Pons (tissue), 1 donor: ENCODE measurements at regions not wholly inside any gene's neighbourhood (a gene's known extent, or its start where the extent isn't known, plus 50 kb on each side); places are given as distances from the start of the nearest gene placed in this dataset.
"Not testable (repeated sequence)": the region's sequence is repeated elsewhere in the genome, so short reads cannot be mapped to it uniquely, and the experiment has no call there.

Source experiments
- DNase-seq: peaks from one replicate; pipeline ENCODE4 v3.0.0-alpha.2; 2016; ENCODE audit warnings: low spot score

- DNase-seq = peak; percentile 27
Measured at GRCh38 chr5:1652873-1653697, 129.3 kb upstream of the LPCAT1 start.

GRCh38 chr5:1651971-1652872, 128.5 kb upstream of the LPCAT1 start:
- no peak for DNase-seq

- no peak for DNase-seq
Measured at GRCh38 chr5:1651250-1651649, 127.5 kb upstream of the LPCAT1 start.

GRCh38 chr5:1649554-1649953, 125.8 kb upstream of the LPCAT1 start:
- DNase-seq = no peak

- DNase-seq = no peak
Measured at GRCh38 chr5:1648806-1649205, 125.0 kb upstream of the LPCAT1 start.

GRCh38 chr5:1647580-1647979, 123.8 kb upstream of the LPCAT1 start:
- no peak for DNase-seq

- DNase-seq = peak; percentile 50
Measured at GRCh38 chr5:1644810-1645571, 121.2 kb upstream of the LPCAT1 start.

GRCh38 chr5:1644393-1644809, 120.6 kb upstream of the LPCAT1 start:
- not testable (repeated sequence) for DNase-seq

GRCh38 chr5:1643651-1644392, 120.1 kb upstream of the LPCAT1 start:
- no peak for DNase-seq

- no peak for DNase-seq
Measured at GRCh38 chr5:1642621-1643061, 118.9 kb upstream of the LPCAT1 start.

GRCh38 chr5:1642221-1642620, 118.5 kb upstream of the LPCAT1 start:
- DNase-seq = no peak

GRCh38 chr5:1641560-1642166, 117.9 kb upstream of the LPCAT1 start:
- DNase-seq = peak; percentile 93

GRCh38 chr5:1641041-1641440, 117.3 kb upstream of the LPCAT1 start:
- DNase-seq = no peak

GRCh38 chr5:1640421-1640881, 116.7 kb upstream of the LPCAT1 start:
- no peak for DNase-seq

- DNase-seq = no peak
Measured at GRCh38 chr5:1639757-1640156, 116.0 kb upstream of the LPCAT1 start.

- no peak for DNase-seq
Measured at GRCh38 chr5:1638658-1639400, 115.1 kb upstream of the LPCAT1 start.

- no peak for DNase-seq
Measured at GRCh38 chr5:1637639-1638481, 114.1 kb upstream of the LPCAT1 start.

GRCh38 chr5:1636981-1637638, 113.3 kb upstream of the LPCAT1 start:
- no peak for DNase-seq
